H1 (cell line): ENCODE measurements at regions not wholly inside any gene's neighbourhood (a gene's known extent, or its start where the extent isn't known, plus 50 kb on each side); places are given as distances from the start of the nearest gene placed in this dataset.

Source experiments
- CTCF ChIA-PET: fragments of 300-600 bp; sonication (Branson Sonifier 250); formaldehyde crosslinking; loops from one replicate; lab custom pipeline; 2021; ENCODE audit not compliant: partially characterized antibody; lab: Charles Lee
- POLR2A ChIA-PET: fragments of 300-600 bp; sonication (Branson Sonifier 250); formaldehyde crosslinking; loops from one replicate; lab custom pipeline; 2021; ENCODE audit warnings: inconsistent platforms; ENCODE audit not compliant: partially characterized antibody; lab: Charles Lee
- DNase-seq, 2 experiments: peaks; one replicate each; pipeline versions ENCODE4 v3.0.0 to v3.0.0-alpha.2; 2010 to 2022; ENCODE audit warnings: low spot score in 2 of 2, low read depth in 1 of 2, mixed read lengths in 1 of 2
- FAIRE-seq: peaks from 2 replicates; lab custom pipeline; 2011; peaks lifted over from hg19 to GRCh38; lab: Jason Lieb, UNC
- H2AFZ ChIP-seq: 2 replicates; pipeline ENCODE4 v1.8.1; 2012; ENCODE audit warnings: low read length, inconsistent platforms
- H2AK5ac ChIP-seq: 2 replicates; pipeline ENCODE4 v1.6.1; 2013; ENCODE audit warnings: low read depth, low read length
- H2BK120ac ChIP-seq: replicated peaks from 2 replicates; pipeline ENCODE3; 2013; ENCODE audit warnings: low read depth, low read length, inconsistent platforms
- H2BK12ac ChIP-seq: 2 replicates; pipeline ENCODE4 v1.6.1; 2013; ENCODE audit warnings: low read depth, low read length
- H2BK15ac ChIP-seq: 2 replicates; pipeline ENCODE4 v1.6.1; 2013; ENCODE audit warnings: low read length
- H2BK20ac ChIP-seq: 2 replicates; pipeline ENCODE4 v1.6.1; 2013; ENCODE audit warnings: low read length
- H2BK5ac ChIP-seq: 2 replicates; pipeline ENCODE4 v1.6.1; 2013; ENCODE audit warnings: low read depth, low read length
- H3K14ac ChIP-seq: 2 replicates; pipeline ENCODE4 v1.6.1; 2013; ENCODE audit warnings: inconsistent platforms; ENCODE audit not compliant: insufficient read length
- H3K18ac ChIP-seq: 2 replicates; pipeline ENCODE4 v1.6.1; 2013; ENCODE audit warnings: low read length; ENCODE audit errors: extremely low read depth
- H3K23ac ChIP-seq: 2 replicates; pipeline ENCODE4 v1.6.1; 2013; ENCODE audit warnings: inconsistent platforms; ENCODE audit not compliant: insufficient read length
- H3K23me2 ChIP-seq: 2 replicates; pipeline ENCODE4 v1.6.1; 2013; ENCODE audit warnings: low read depth, low read length
- H3K27ac ChIP-seq: 2 replicates; pipeline ENCODE4 v1.6.1; 2011; ENCODE audit warnings: low read depth, low read length, inconsistent platforms
- H3K27me3 ChIP-seq, 4 experiments: replicated peaks in 1 of 4; 1 replicate in 1 of 4; 2 replicates in 3 of 4; pipeline versions ENCODE4 v1.6.1 to v1.8.1; 2011 to 2013; ENCODE audit warnings: low read length in 3 of 4, mild to moderate bottlenecking in 3 of 4, inconsistent platforms in 2 of 4, mixed read lengths in 2 of 4, moderate library complexity in 1 of 4; ENCODE audit not compliant: control insufficient read depth in 3 of 4, insufficient read depth in 3 of 4; ENCODE audit errors: extremely low read depth in 1 of 4
- H3K36me3 ChIP-seq, 4 experiments: 2 replicates each; pipeline versions ENCODE4 v1.6.1 to v1.8.1; 2011 to 2013; ENCODE audit warnings: mild to moderate bottlenecking in 4 of 4, low read length in 3 of 4, moderate library complexity in 2 of 4, control low read depth in 1 of 4, inconsistent platforms in 1 of 4; ENCODE audit not compliant: insufficient read depth in 4 of 4, control insufficient read depth in 2 of 4
- H3K4ac ChIP-seq: replicated peaks from 2 replicates; pipeline ENCODE3; 2013; ENCODE audit warnings: low read length, low read depth, mixed read lengths, inconsistent platforms; ENCODE audit not compliant: insufficient read length
- H3K4me1 ChIP-seq, 4 experiments: replicated peaks in 1 of 4; 1 replicate in 1 of 4; 2 replicates in 3 of 4; pipeline versions ENCODE4 v1.6.1 to v1.8.1; 2011 to 2013; ENCODE audit warnings: low read length in 3 of 4, inconsistent platforms in 2 of 4, mixed read lengths in 1 of 4; ENCODE audit not compliant: insufficient read depth in 4 of 4, control insufficient read depth in 3 of 4
- H3K4me2 ChIP-seq, 2 experiments: 2 replicates each; pipeline versions ENCODE4 v1.6.1 to v1.8.1; 2011 to 2013; ENCODE audit warnings: low read depth in 2 of 2, low read length in 2 of 2, control low read depth in 1 of 2, inconsistent platforms in 1 of 2, mild to moderate bottlenecking in 1 of 2; ENCODE audit not compliant: insufficient read depth in 1 of 2
- H3K4me3 ChIP-seq, 4 experiments: fragments of 200-600, 300-600 bp in 1 of 4; sonication (generic), shearing (Covaris generic), sonication (Bioruptor Twin) in 1 of 4; 2 replicates each; pipeline versions ENCODE4 v1.5.1 to v1.8.1; 2011 to 2016; ENCODE audit warnings: low read length in 4 of 4, low read depth in 3 of 4, control low read depth in 2 of 4, inconsistent platforms in 2 of 4, mild to moderate bottlenecking in 2 of 4, mixed read lengths in 1 of 4, moderate library complexity in 1 of 4; ENCODE audit not compliant: insufficient read depth in 2 of 4; ENCODE audit errors: extremely low read depth in 1 of 4
- H3K56ac ChIP-seq: replicated peaks from 2 replicates; pipeline ENCODE3; 2013; ENCODE audit warnings: low read depth, mild to moderate bottlenecking, mixed read lengths, low read length, inconsistent platforms; ENCODE audit not compliant: insufficient read length
- H3K79me1 ChIP-seq: 2 replicates; pipeline ENCODE4 v1.6.1; 2013; ENCODE audit warnings: low read depth, low read length, control low read depth
- H3K79me2 ChIP-seq, 2 experiments: 2 replicates each; pipeline versions ENCODE4 v1.6.1 to v1.8.1; 2012 to 2013; ENCODE audit warnings: low read length in 2 of 2, mild to moderate bottlenecking in 2 of 2, inconsistent platforms in 1 of 2; ENCODE audit not compliant: insufficient read depth in 2 of 2, control insufficient read depth in 1 of 2
- H3K9ac ChIP-seq, 4 experiments: replicated peaks in 1 of 4; 1 replicate in 1 of 4; 2 replicates in 3 of 4; pipeline versions ENCODE4 v1.6.1 to v1.8.1; 2011 to 2013; ENCODE audit warnings: low read depth in 3 of 4, low read length in 3 of 4, control low read depth in 2 of 4, mild to moderate bottlenecking in 2 of 4, moderate library complexity in 2 of 4, inconsistent platforms in 1 of 4; ENCODE audit errors: extremely low read depth in 1 of 4
- H3K9me3 ChIP-seq, 2 experiments: 2 replicates each; pipeline versions ENCODE4 v1.6.1 to v1.8.1; 2012 to 2013; ENCODE audit warnings: mild to moderate bottlenecking in 2 of 2, moderate library complexity in 2 of 2, control low read depth in 1 of 2, inconsistent platforms in 1 of 2, low read depth in 1 of 2, low read length in 1 of 2, mixed read lengths in 1 of 2; ENCODE audit not compliant: insufficient read depth in 2 of 2
- H4K20me1 ChIP-seq, 2 experiments: replicated peaks in 1 of 2; 2 replicates each; pipeline versions ENCODE3 to v1.8.1; 2011 to 2013; ENCODE audit warnings: inconsistent platforms in 2 of 2, low read length in 2 of 2, mild to moderate bottlenecking in 1 of 2; ENCODE audit not compliant: insufficient read depth in 2 of 2, control insufficient read depth in 1 of 2
- H4K5ac ChIP-seq: 2 replicates; pipeline ENCODE4 v1.6.1; 2013; ENCODE audit warnings: low read length, low read depth, mixed read lengths, inconsistent platforms; ENCODE audit not compliant: insufficient read length
- H4K8ac ChIP-seq: 2 replicates; pipeline ENCODE4 v1.8.0; 2013; ENCODE audit warnings: mild to moderate bottlenecking, moderate library complexity, low read length, inconsistent platforms; ENCODE audit not compliant: insufficient read depth; ENCODE audit errors: extremely low read depth
- H4K91ac ChIP-seq: replicated peaks from 2 replicates; pipeline ENCODE3; 2013; ENCODE audit warnings: low read length, mixed read lengths, inconsistent platforms; ENCODE audit not compliant: insufficient read length
- ATF2 ChIP-seq: IDR thresholded peaks from 2 replicates; pipeline ENCODE4 v1.6.1; 2012; ENCODE audit warnings: low read length, inconsistent platforms
- BACH1 ChIP-seq: IDR thresholded peaks from 2 replicates; pipeline ENCODE4 v1.6.1; 2012; ENCODE audit warnings: low read length, improper control_type of control experiment
- BCL11A ChIP-seq, 2 experiments: IDR thresholded peaks; one replicate each; pipeline ENCODE4 v1.6.1; 2011; ENCODE audit warnings: low read depth in 2 of 2, low read length in 2 of 2, mild to moderate bottlenecking in 2 of 2
- CREB1 ChIP-seq: IDR thresholded peaks from 2 replicates; pipeline ENCODE4 v1.6.1; 2012; ENCODE audit warnings: inconsistent platforms
- EZH2 ChIP-seq: fragments of 200-600 bp; sonication (generic); IDR thresholded peaks from 2 replicates; pipeline ENCODE4 v1.7.1; 2012; ENCODE audit warnings: low read depth, mild to moderate bottlenecking, moderate library complexity, low read length, inconsistent platforms; ENCODE audit not compliant: severe bottlenecking
- FOSL1 ChIP-seq: IDR thresholded peaks from 2 replicates; pipeline ENCODE4 v1.6.1; 2011; ENCODE audit warnings: mild to moderate bottlenecking, low read depth, low read length, moderate library complexity; ENCODE audit not compliant: insufficient read depth
- KDM4A ChIP-seq: IDR thresholded peaks from one replicate; pipeline ENCODE4 v1.7.1; 2012; ENCODE audit warnings: low read depth, mild to moderate bottlenecking, moderate library complexity, low read length, inconsistent platforms; ENCODE audit not compliant: severe bottlenecking
- MAX ChIP-seq: IDR thresholded peaks from 2 replicates; pipeline ENCODE4 v1.6.1; 2012; ENCODE audit warnings: inconsistent platforms
- PHF8 ChIP-seq: fragments of 200-600 bp; sonication (generic); conservative IDR thresholded peaks from 2 replicates; pipeline ENCODE4 v1.7.1; 2012; ENCODE audit warnings: low read depth, mild to moderate bottlenecking, inconsistent platforms, low read length, moderate library complexity
- RXRA ChIP-seq: IDR thresholded peaks from 2 replicates; pipeline ENCODE4 v1.6.1; 2011; ENCODE audit warnings: low read depth, mild to moderate bottlenecking, low read length, moderate library complexity; ENCODE audit not compliant: insufficient read depth
- SIX5 ChIP-seq: IDR thresholded peaks from 2 replicates; pipeline ENCODE4 v1.6.1; 2011; ENCODE audit warnings: mild to moderate bottlenecking, low read depth, low read length
- TBP ChIP-seq: IDR thresholded peaks from 2 replicates; pipeline ENCODE4 v1.6.1; 2011; ENCODE audit warnings: low read depth, low read length, improper control_type of control experiment
- WGBS, 2 experiments: shearing (Covaris generic) in 1 of 2; methylation state at CpG; one replicate each; pipeline versions ENCODE4 v1.1.6 to v1.1.7; 2013 to 2015; ENCODE audit warnings: low lambda C conversion rate in 2 of 2, mixed read lengths in 2 of 2, inconsistent platforms in 1 of 2, low coverage in 1 of 2, missing lambda C conversion rate in 1 of 2; ENCODE audit not compliant: insufficient replicate concordance in 2 of 2, insufficient coverage in 1 of 2, insufficient read length in 1 of 2; ENCODE audit errors: extremely low coverage in 1 of 2, missing lambda C conversion rate in 1 of 2; 5-methylcytosine and 5-hydroxymethylcytosine counted together

GRCh38 chr2:176907341-176907740 lies 305.3 kb upstream of the HNRNPA3 start:
- Histone ChIP-seq H3K4ac (no peak overlapping the region), H2AK5ac (no peak overlapping the region), H2BK5ac (no peak overlapping the region), H3K14ac (no peak overlapping the region), H3K79me1 (no peaks in the 10 kb centered on the region), H3K4me2 (no peak overlapping the region), H3K9ac (no peak overlapping the region), H3K36me3 (no peaks in the 10 kb centered on the region), H3K27me3 (no peaks in the 10 kb centered on the region), H4K20me1 (no peaks in the 10 kb centered on the region), H3K23ac (no peak overlapping the region), H3K79me2 (no peaks in the 10 kb centered on the region), H2BK15ac (no peak overlapping the region), H2BK12ac (no peak overlapping the region), H3K23me2 (no peaks in the 10 kb centered on the region), H4K91ac (no peak overlapping the region), H3K4me3 (no peak overlapping the region), H3K9me3 (no peaks in the 10 kb centered on the region), H3K4me1 (no peaks in the 10 kb centered on the region), H2BK120ac (no peak overlapping the region), H3K27ac (no peak overlapping the region), H2AFZ (no peak overlapping the region), H3K18ac (no peak overlapping the region), H3K56ac (no peak overlapping the region), H4K8ac (no peak overlapping the region), H4K5ac (no peak overlapping the region), H2BK20ac (no peak overlapping the region)
- no peak for FAIRE-seq
- no peak for DNase-seq
- TF ChIP-seq FOSL1 (no peak), SIX5 (no peak), BACH1 (no peak), ATF2 (no peak), EZH2 (no peak), KDM4A (no peak), MAX (no peak), BCL11A (IDR thresholded peaks at IDR 0.05; ENCODE audit: low read depth in 2 of 2, low read length in 2 of 2) (no peak), TBP (no peak), RXRA (no peak), CREB1 (no peak), PHF8 (no peak)
- CTCF ChIA-PET: interaction anchor here (0.5 to 1.8 kb wide), 2 partner anchors 12 to 125 kb away, joined by 3 to 4 read pairs; no protein-coding TSS in a partner anchor
- POLR2A ChIA-PET: no interaction called here
- 94% methylated on average over 3 of the region's 3 CpGs; no CpG with 5 or more reads in 1 of the 2 experiments for WGBS, 2 experiments
